Endothelial cell of umbilical vein (primary cell): ENCODE measurements at regions not wholly inside any gene's neighbourhood (a gene's known extent, or its start where the extent isn't known, plus 50 kb on each side); places are given as distances from the start of the nearest gene placed in this dataset.

ENCODE experiments used
- BruUV-seq: library from RNA; stranded (reverse); fragments of 400-500 nt; replicated peaks from 2 replicates; lab custom pipeline; 2021; lab: Mats Ljungman, UMichigan
- CTCF ChIA-PET: fragments of 300-600, 350-600 bp; sonication (Branson Sonifier 250); formaldehyde crosslinking; loops from one replicate; lab custom pipeline; 2021; ENCODE audit warnings: antibody characterized with exemption, inconsistent platforms; lab: Charles Lee
- POLR2A ChIA-PET: fragments of 300-600, 350-600 bp; sonication (Branson Sonifier 250); formaldehyde crosslinking; loops from one replicate; lab custom pipeline; 2021; ENCODE audit warnings: antibody characterized with exemption, inconsistent platforms; lab: Charles Lee
- DNase-seq: peaks from one replicate; pipeline ENCODE4 v3.0.0-alpha.2; 2011; ENCODE audit warnings: low read depth, low spot score
- FAIRE-seq: peaks from 2 replicates; lab custom pipeline; 2011; peaks lifted over from hg19 to GRCh38; lab: Jason Lieb, UNC
- H2AFZ ChIP-seq: 2 replicates; pipeline ENCODE4 v1.6.0; 2012; ENCODE audit warnings: low read depth, low read length, control low read depth, inconsistent platforms
- H3K27ac ChIP-seq: 2 replicates; pipeline ENCODE4 v1.5.1; 2011; ENCODE audit warnings: low read depth, mild to moderate bottlenecking, control low read depth, low read length, moderate library complexity; ENCODE audit not compliant: insufficient read depth
- H3K27me3 ChIP-seq, 2 experiments: 2 replicates each; pipeline versions ENCODE4 v1.6.0 to v1.6.1; 2011; ENCODE audit warnings: low read length in 2 of 2, mixed read lengths in 1 of 2; ENCODE audit not compliant: control insufficient read depth in 2 of 2, insufficient read depth in 2 of 2
- H3K36me3 ChIP-seq, 2 experiments: 2 replicates in 1 of 2; 3 replicates in 1 of 2; pipeline ENCODE4 v1.5.1; 2011; ENCODE audit warnings: low read length in 2 of 2, mild to moderate bottlenecking in 1 of 2, moderate library complexity in 1 of 2; ENCODE audit not compliant: control insufficient read depth in 2 of 2, insufficient read depth in 2 of 2; ENCODE audit errors: extremely low read depth in 1 of 2
- H3K4me1 ChIP-seq: 3 replicates; pipeline ENCODE4 v1.5.1; 2011; ENCODE audit warnings: mild to moderate bottlenecking, low read length; ENCODE audit not compliant: control insufficient read depth, insufficient read depth; ENCODE audit errors: extremely low read depth
- H3K4me2 ChIP-seq: 2 replicates; pipeline ENCODE4 v1.6.1; 2011; ENCODE audit warnings: low read length, control low read depth, mixed read lengths; ENCODE audit not compliant: insufficient read depth
- H3K4me3 ChIP-seq, 3 experiments: fragments of 200-600 bp in 1 of 3; sonication (generic), shearing (Covaris generic) in 1 of 3; replicated peaks in 1 of 3; 2 replicates each; pipeline ENCODE4 v1.5.1; 2011 to 2016; ENCODE audit warnings: control low read depth in 3 of 3, low read length in 3 of 3, mild to moderate bottlenecking in 2 of 3, inconsistent platforms in 1 of 3, low read depth in 1 of 3, moderate library complexity in 1 of 3; ENCODE audit not compliant: insufficient read depth in 1 of 3
- H3K79me2 ChIP-seq: 2 replicates; pipeline ENCODE4 v1.6.0; 2012; ENCODE audit warnings: low read length, inconsistent platforms; ENCODE audit not compliant: control insufficient read depth, insufficient read depth
- H3K9ac ChIP-seq: replicated peaks from 2 replicates; pipeline ENCODE3; 2011; ENCODE audit warnings: low read length, control low read depth; ENCODE audit not compliant: insufficient read depth; ENCODE audit errors: extremely low read depth
- H3K9me1 ChIP-seq: replicated peaks from 3 replicates; pipeline ENCODE4 v1.6.0; 2011; ENCODE audit warnings: mild to moderate bottlenecking, low read length; ENCODE audit not compliant: control insufficient read depth, insufficient read depth; ENCODE audit errors: extremely low read depth
- H3K9me3 ChIP-seq: replicated peaks from 2 replicates; pipeline ENCODE4 v1.5.1; 2012; ENCODE audit warnings: low read length, inconsistent platforms; ENCODE audit not compliant: control insufficient read depth, insufficient read depth
- H4K20me1 ChIP-seq: replicated peaks from 2 replicates; pipeline ENCODE3; 2011; ENCODE audit warnings: mild to moderate bottlenecking, low read length; ENCODE audit not compliant: control insufficient read depth, insufficient read depth; ENCODE audit errors: extremely low read depth
- EZH2 ChIP-seq: IDR thresholded peaks from 2 replicates; pipeline ENCODE4 v1.6.1; 2012; ENCODE audit warnings: borderline replicate concordance, low read depth, mild to moderate bottlenecking, moderate library complexity, low read length, inconsistent platforms; ENCODE audit not compliant: severe bottlenecking
- FOS ChIP-seq: IDR thresholded peaks from 2 replicates; pipeline ENCODE4 v1.6.1; 2011; ENCODE audit warnings: mild to moderate bottlenecking, low read length, moderate library complexity, borderline replicate concordance; ENCODE audit not compliant: insufficient read depth
- GATA2 ChIP-seq: IDR thresholded peaks from 2 replicates; pipeline ENCODE4 v1.7.0; 2011; ENCODE audit warnings: low read depth, mild to moderate bottlenecking, moderate library complexity, mixed read lengths, low read length; ENCODE audit not compliant: insufficient read length, insufficient read depth
- JUN ChIP-seq: IDR thresholded peaks from 2 replicates; pipeline ENCODE4 v1.6.1; 2011; ENCODE audit warnings: borderline replicate concordance, low read depth; ENCODE audit not compliant: insufficient read length, insufficient read depth
- MYC ChIP-seq: IDR thresholded peaks from one replicate; pipeline ENCODE4 v1.6.1; 2011; ENCODE audit warnings: mild to moderate bottlenecking, low read depth, low read length
- POLR2A ChIP-seq: IDR thresholded peaks from 2 replicates; pipeline ENCODE4 v1.6.1; 2012; ENCODE audit warnings: low read depth, mild to moderate bottlenecking, control low read depth, low read length
- POLR2AphosphoS5 ChIP-seq: IDR thresholded peaks from 2 replicates; pipeline ENCODE4 v1.6.1; 2012; ENCODE audit warnings: low read depth, mild to moderate bottlenecking, control low read depth, low read length, moderate library complexity; ENCODE audit not compliant: insufficient read depth
- dilution Hi-C: fragments of 300-500 bp; cut with MboI; formaldehyde crosslinking; loops from one replicate; pipeline ENCODE4 v1.15.0; 2019; ENCODE audit warnings: low sequenced_read_pairs; ENCODE audit not compliant: extremely low pct_ligation_motif_present
- intact Hi-C: fragments of 100-400 bp; cut with micrococcal nuclease; formaldehyde crosslinking; loops from one replicate; pipeline ENCODE4 v1.10.0; 2022
- TF ChIP-seq, protein P1 (sequence below): IDR thresholded peaks from 2 replicates; pipeline ENCODE4 v1.6.1; 2011; ENCODE audit not compliant: insufficient read depth, insufficient read length
- TF ChIP-seq, protein P2 (sequence below), 2 donors: IDR thresholded peaks; 1 replicate in 1 of 2; 2 replicates in 1 of 2; pipeline ENCODE4 v1.5.1; 2011; ENCODE audit warnings: low read length in 2 of 2, mild to moderate bottlenecking in 2 of 2, moderate library complexity in 2 of 2, control low read depth in 1 of 2, inconsistent platforms in 1 of 2, low read depth in 1 of 2; ENCODE audit not compliant: insufficient read depth in 1 of 2; ENCODE audit errors: extremely low read depth in 1 of 2

DNA sequence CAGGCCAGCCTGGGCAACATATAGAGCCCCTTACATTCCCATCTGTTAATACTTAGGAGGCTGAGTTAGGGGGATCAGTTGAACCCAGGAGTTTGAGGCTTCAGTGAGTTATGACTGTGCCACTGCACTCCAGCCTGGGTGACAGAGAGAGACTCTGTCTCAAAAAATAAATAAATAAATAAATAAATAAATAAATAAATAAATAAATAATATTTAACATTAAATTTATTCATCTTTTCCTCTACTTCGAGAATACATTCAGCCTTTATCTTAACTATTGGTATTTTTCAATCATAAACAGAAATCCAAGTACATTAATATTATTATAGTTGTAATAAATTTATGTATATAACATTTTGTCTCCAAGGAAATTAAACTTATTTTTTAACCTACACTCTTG is 1227.7 kb upstream of the GJE1 start:
- intact Hi-C loops (no loop called here), dilution Hi-C loops (no loop called here)
- Histone ChIP-seq H3K79me2 (no peaks in the 10 kb centered on the region), H3K4me2 (no peak overlapping the region), H3K9me1 (no peaks in the 10 kb centered on the region), H3K4me3 (no peak overlapping the region), H3K27me3 (no peaks in the 10 kb centered on the region), H3K4me1 (no peaks in the 10 kb centered on the region), H4K20me1 (no peaks in the 10 kb centered on the region), H3K27ac (no peak overlapping the region), H3K9me3 (no peaks in the 10 kb centered on the region), H2AFZ (no peak overlapping the region), H3K36me3 (no peaks in the 10 kb centered on the region), H3K9ac (no peak overlapping the region)
- POLR2A ChIA-PET, result no interaction called here
- CTCF ChIA-PET, result no interaction called here
- no peak for DNase-seq
- no TSS peak for BruUV-seq
- TF ChIP-seq, protein P1, sequence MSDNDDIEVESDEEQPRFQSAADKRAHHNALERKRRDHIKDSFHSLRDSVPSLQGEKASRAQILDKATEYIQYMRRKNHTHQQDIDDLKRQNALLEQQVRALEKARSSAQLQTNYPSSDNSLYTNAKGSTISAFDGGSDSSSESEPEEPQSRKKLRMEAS, result no peak
- no peak for TF ChIP-seq FOS
- TF ChIP-seq, protein P2, sequence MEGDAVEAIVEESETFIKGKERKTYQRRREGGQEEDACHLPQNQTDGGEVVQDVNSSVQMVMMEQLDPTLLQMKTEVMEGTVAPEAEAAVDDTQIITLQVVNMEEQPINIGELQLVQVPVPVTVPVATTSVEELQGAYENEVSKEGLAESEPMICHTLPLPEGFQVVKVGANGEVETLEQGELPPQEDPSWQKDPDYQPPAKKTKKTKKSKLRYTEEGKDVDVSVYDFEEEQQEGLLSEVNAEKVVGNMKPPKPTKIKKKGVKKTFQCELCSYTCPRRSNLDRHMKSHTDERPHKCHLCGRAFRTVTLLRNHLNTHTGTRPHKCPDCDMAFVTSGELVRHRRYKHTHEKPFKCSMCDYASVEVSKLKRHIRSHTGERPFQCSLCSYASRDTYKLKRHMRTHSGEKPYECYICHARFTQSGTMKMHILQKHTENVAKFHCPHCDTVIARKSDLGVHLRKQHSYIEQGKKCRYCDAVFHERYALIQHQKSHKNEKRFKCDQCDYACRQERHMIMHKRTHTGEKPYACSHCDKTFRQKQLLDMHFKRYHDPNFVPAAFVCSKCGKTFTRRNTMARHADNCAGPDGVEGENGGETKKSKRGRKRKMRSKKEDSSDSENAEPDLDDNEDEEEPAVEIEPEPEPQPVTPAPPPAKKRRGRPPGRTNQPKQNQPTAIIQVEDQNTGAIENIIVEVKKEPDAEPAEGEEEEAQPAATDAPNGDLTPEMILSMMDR (IDR thresholded peaks at IDR 0.05; ENCODE audit: extremely low read depth in 1 of 2, insufficient read depth in 1 of 2, low read depth in 1 of 2, low read length in 2 of 2), result no peak
- FAIRE-seq, result no peak

DNA sequence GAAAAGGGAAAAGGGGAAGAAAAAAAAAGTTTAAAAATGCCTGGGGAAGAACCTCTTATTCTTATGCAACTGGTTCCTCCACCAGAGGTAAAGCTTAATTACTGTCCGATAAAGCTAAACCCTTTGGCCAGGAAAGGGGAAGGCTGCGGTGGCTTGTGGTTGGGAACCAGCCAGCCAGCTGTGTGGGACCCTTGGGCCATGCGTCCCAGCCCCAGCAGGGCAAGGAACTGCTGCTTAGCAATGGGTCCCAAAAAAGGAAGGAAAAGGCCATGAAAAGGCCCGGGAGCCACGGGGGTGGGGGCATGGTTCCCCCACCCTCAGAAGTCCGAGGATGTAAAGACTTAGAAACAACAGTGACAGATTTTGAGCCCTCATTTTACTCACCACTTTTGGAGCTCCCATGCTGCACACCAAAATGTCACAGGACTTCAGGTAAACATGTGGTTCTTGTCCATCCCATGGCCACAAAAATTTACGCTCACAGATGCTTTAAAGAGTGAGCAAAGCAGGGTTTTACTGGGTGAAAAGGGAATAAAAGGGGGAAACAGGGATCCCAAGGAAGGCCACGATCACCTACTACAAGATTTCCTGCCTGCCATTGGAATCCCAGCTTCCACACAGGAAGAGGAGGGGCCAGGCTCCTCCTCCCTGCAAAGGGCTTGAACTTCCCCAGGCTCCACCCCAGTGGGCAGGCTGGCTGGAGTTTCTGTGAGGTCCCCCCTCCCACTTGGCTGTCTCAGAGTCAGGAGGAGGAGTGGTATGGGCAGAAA is 1234.7 kb upstream of the GJE1 start:
- POLR2A ChIA-PET, result no interaction called here
- H4K20me1 ChIP-seq, result no peaks in the 10 kb centered on the region
- DNase-seq (no peak), FAIRE-seq (no peak)
- H3K4me3 ChIP-seq, result no peak overlapping the region
- no peaks in the 10 kb centered on the region for H3K27me3 ChIP-seq
- CTCF ChIA-PET, result no interaction called here
- dilution Hi-C loops, result no loop called here
- H3K36me3 ChIP-seq, result no peaks in the 10 kb centered on the region
- no peaks in the 10 kb centered on the region for H3K9me3 ChIP-seq
- no peak overlapping the region for H3K9ac ChIP-seq
- no TSS peak for BruUV-seq
- peak overlapping the region; percentile 44 for H2AFZ ChIP-seq
- no peaks in the 10 kb centered on the region for H3K79me2 ChIP-seq
- no peak overlapping the region for H3K27ac ChIP-seq
- H3K4me1 ChIP-seq, result no peaks in the 10 kb centered on the region
- intact Hi-C loops, result no loop called here
- no peak overlapping the region for H3K4me2 ChIP-seq
- TF ChIP-seq EZH2, result no peak
- TF ChIP-seq, protein P1, result no peak
- TF ChIP-seq POLR2AphosphoS5, result no peak
- no peak for TF ChIP-seq GATA2
- TF ChIP-seq FOS, result no peak
- TF ChIP-seq JUN, result no peak
- no peak for TF ChIP-seq POLR2A
- TF ChIP-seq, protein P2 (IDR thresholded peaks at IDR 0.05; ENCODE audit: extremely low read depth in 1 of 2, insufficient read depth in 1 of 2, low read depth in 1 of 2, low read length in 2 of 2), result no peak
- no peak for TF ChIP-seq MYC
- H3K9me1 ChIP-seq, result no peaks in the 10 kb centered on the region
